ENCODE measurements at regions not wholly inside any gene's neighbourhood (a gene's known extent, or its start where the extent isn't known, plus 50 kb on each side); places are given as distances from the start of the nearest gene placed in this dataset.

- Histone ChIP-seq H3K4me3 (ENCODE audit: control extremely low read depth in 1 of 5, extremely low read depth in 1 of 5, insufficient read depth in 1 of 5, low read depth in 2 of 5, low read length in 4 of 5) (no peak overlapping the region), H3K79me2 (ENCODE audit: control insufficient read depth, insufficient read depth, low read length) (no peaks in the 10 kb centered on the region), H3K9me3 (ENCODE audit: control extremely low read depth in 1 of 3, control insufficient read depth in 2 of 3, insufficient read depth in 1 of 3, low read length in 2 of 3) (peaks cover 0 to 10% (median 6%) of the 10 kb centered on the region in 3 donors), H4K20me1 (ENCODE audit: control insufficient read depth, insufficient read depth, low read length, poor library complexity, severe bottlenecking) (no peaks in the 10 kb centered on the region), H3K9ac (ENCODE audit: low read length) (no peak overlapping the region), H3K4me1 (ENCODE audit: control insufficient read depth in 2 of 2, insufficient read depth in 2 of 2, low read length in 2 of 2) (no peaks in the 10 kb centered on the region), H3K36me3 (replicated peaks in 1 of 2; ENCODE audit: control extremely low read depth in 1 of 2, control insufficient read depth in 1 of 2, extremely low read depth in 1 of 2, insufficient read depth in 2 of 2, low read length in 1 of 2) (no peaks in the 10 kb centered on the region), H3K27ac (ENCODE audit: low read length in 2 of 2) (no peak overlapping the region), H2AFZ (ENCODE audit: insufficient read depth, low read depth, low read length, poor library complexity, severe bottlenecking) (no peak overlapping the region), H3K4me2 (replicated peaks; ENCODE audit: low read depth, low read length, poor library complexity, severe bottlenecking) (no peak overlapping the region), H3K27me3 (replicated peaks in 1 of 4; ENCODE audit: control extremely low read depth in 1 of 4, control insufficient read depth in 3 of 4, insufficient read depth in 4 of 4, low read length in 3 of 4) (no peaks in the 10 kb centered on the region)
- ChIA-PET POLR2A (no interaction called here), CTCF (no interaction called here)
- TF ChIP-seq EZH2 (IDR thresholded peaks at IDR 0.05; ENCODE audit: borderline replicate concordance, insufficient read depth, low read depth, low read length, poor library complexity, severe bottlenecking) (no peak), CTCF (IDR thresholded peaks at IDR 0.05) (no peak)
- Mint-ChIP-seq H3K27me3 (peaks cover 3% of the 10 kb centered on the region), H3K4me3 (no peak overlapping the region), H3K4me1 (no peaks in the 10 kb centered on the region), H3K27ac (no peak overlapping the region), H3K9me3 (ENCODE audit: insufficient read depth) (peaks cover 2% of the 10 kb centered on the region)
- ATAC-seq (ENCODE audit: low read depth) (no peak), DNase-seq (no peak)
- no CpG with 5 or more reads among the region's 1 CpG for WGBS (ENCODE audit: insufficient coverage)
- intact Hi-C loops (cut with micrococcal nuclease), result no loop called here
Measured at GRCh38 chr6:159380114-159380513, 210.9 kb downstream of the FNDC1 start.

- CTCF ChIA-PET, result no interaction called here
- intact Hi-C loops (cut with micrococcal nuclease), result no loop called here
Measured at GRCh38 chr6:159378411-159379328, 209.5 kb downstream of the FNDC1 start.

More at GRCh38 chr6:159378411-159379328, 209.5 kb downstream of the FNDC1 start:
- Histone ChIP-seq H3K4me2 (replicated peaks; ENCODE audit: low read depth, low read length, poor library complexity, severe bottlenecking) (no peak overlapping the region), H3K27me3 (replicated peaks in 1 of 4; ENCODE audit: control extremely low read depth in 1 of 4, control insufficient read depth in 3 of 4, insufficient read depth in 4 of 4, low read length in 3 of 4) (no peaks in the 10 kb centered on the region), H3K4me3 (ENCODE audit: control extremely low read depth in 1 of 5, extremely low read depth in 1 of 5, insufficient read depth in 1 of 5, low read depth in 2 of 5, low read length in 4 of 5) (no peak overlapping the region), H3K36me3 (replicated peaks in 1 of 2; ENCODE audit: control extremely low read depth in 1 of 2, control insufficient read depth in 1 of 2, extremely low read depth in 1 of 2, insufficient read depth in 2 of 2, low read length in 1 of 2) (no peaks in the 10 kb centered on the region), H4K20me1 (ENCODE audit: control insufficient read depth, insufficient read depth, low read length, poor library complexity, severe bottlenecking) (no peaks in the 10 kb centered on the region), H3K9me3 (ENCODE audit: control extremely low read depth in 1 of 3, control insufficient read depth in 2 of 3, insufficient read depth in 1 of 3, low read length in 2 of 3) (peaks cover 0 to 17% (median 0%) of the 10 kb centered on the region in 3 donors), H3K79me2 (ENCODE audit: control insufficient read depth, insufficient read depth, low read length) (no peaks in the 10 kb centered on the region), H3K27ac (ENCODE audit: low read length in 2 of 2) (no peak overlapping the region), H3K4me1 (ENCODE audit: control insufficient read depth in 2 of 2, insufficient read depth in 2 of 2, low read length in 2 of 2) (no peaks in the 10 kb centered on the region), H2AFZ (ENCODE audit: insufficient read depth, low read depth, low read length, poor library complexity, severe bottlenecking) (no peak overlapping the region), H3K9ac (ENCODE audit: low read length) (no peak overlapping the region)
- Mint-ChIP-seq H3K4me1 (no peaks in the 10 kb centered on the region), H3K9me3 (ENCODE audit: insufficient read depth) (no peaks in the 10 kb centered on the region), H3K4me3 (no peak overlapping the region), H3K27ac (no peak overlapping the region), H3K27me3 (peaks cover 3% of the 10 kb centered on the region)
- POLR2A ChIA-PET, result no interaction called here
- TF ChIP-seq EZH2 (IDR thresholded peaks at IDR 0.05; ENCODE audit: borderline replicate concordance, insufficient read depth, low read depth, low read length, poor library complexity, severe bottlenecking) (no peak), CTCF (IDR thresholded peaks at IDR 0.05) (no peak)
- no peak for DNase-seq
- WGBS (ENCODE audit: insufficient coverage), result 100% methylated on average over 2 of the region's 10 CpGs
- no peak for ATAC-seq (ENCODE audit: low read depth)

Data from B cell (primary cell).